IPS-20b (cell line): ENCODE measurements at regions not wholly inside any gene's neighbourhood (a gene's known extent, or its start where the extent isn't known, plus 50 kb on each side); places are given as distances from the start of the nearest gene placed in this dataset.

Experiments used
- H3K27ac ChIP-seq: one replicate; pipeline ENCODE4 v1.5.1; 2013; ENCODE audit warnings: low read length
- H3K27me3 ChIP-seq: 2 replicates; pipeline ENCODE4 v1.6.1; 2013; ENCODE audit warnings: mild to moderate bottlenecking, low read length, inconsistent platforms; ENCODE audit not compliant: insufficient read depth
- H3K36me3 ChIP-seq: 2 replicates; pipeline ENCODE4 v1.6.1; 2013; ENCODE audit warnings: low read depth, mild to moderate bottlenecking, inconsistent platforms, low read length, moderate library complexity; ENCODE audit not compliant: insufficient read depth
- H3K4me1 ChIP-seq: 2 replicates; pipeline ENCODE4 v1.6.1; 2013; ENCODE audit warnings: mild to moderate bottlenecking, control low read depth, inconsistent platforms, low read length, moderate library complexity; ENCODE audit not compliant: insufficient read depth
- H3K4me3 ChIP-seq: 2 replicates; pipeline ENCODE4 v1.5.1; 2013; ENCODE audit warnings: mild to moderate bottlenecking, low read length, inconsistent platforms
- H3K9ac ChIP-seq: 2 replicates; pipeline ENCODE4 v1.6.1; 2013; ENCODE audit warnings: low read depth, mild to moderate bottlenecking, inconsistent platforms, low read length, moderate library complexity
- H3K9me3 ChIP-seq: 2 replicates; pipeline ENCODE4 v1.6.1; 2013; ENCODE audit warnings: mild to moderate bottlenecking, low read depth, low read length, inconsistent platforms; ENCODE audit not compliant: insufficient read depth

DNA sequence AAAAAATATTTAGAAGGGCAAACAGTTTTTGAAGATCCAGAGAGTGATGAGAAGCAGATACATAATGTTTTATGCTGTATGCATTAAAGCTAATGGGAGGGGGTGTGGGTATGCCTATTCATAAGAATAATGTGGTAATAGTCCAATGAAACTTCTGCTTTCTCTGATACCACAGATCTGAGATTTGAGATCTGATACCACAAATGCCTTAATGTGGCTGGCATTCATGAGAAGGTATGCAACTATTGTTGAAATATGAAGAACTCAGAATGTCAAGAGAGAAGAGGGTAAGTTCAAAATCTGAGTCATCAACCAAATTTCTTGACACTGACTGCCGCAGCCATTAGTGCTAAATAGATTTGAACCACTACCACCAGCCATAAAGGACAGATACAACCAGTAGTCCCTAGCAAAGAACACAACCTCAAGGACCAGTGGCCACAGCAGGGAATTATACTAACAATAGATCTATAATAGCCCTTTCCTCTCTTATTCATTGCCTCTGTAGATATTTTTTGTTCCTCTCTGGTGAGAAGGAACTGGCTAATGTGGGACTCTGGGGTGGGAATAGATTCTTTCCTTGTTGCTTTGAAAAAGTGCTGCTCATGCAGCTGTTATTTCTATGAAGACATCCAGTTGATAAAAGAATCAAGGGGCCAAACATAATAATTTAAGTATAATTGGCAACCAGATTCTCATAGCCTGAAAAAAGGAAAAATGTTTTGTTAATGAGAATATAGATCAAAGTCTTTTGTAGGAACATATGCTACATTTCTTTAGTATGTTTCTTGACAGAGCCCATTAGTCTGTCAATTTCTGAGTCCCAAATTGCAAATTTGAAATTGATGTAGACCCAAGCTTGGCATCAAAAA, 256.5 kb upstream of the ZNF608 start:
- peaks cover 48% of the 10 kb centered on the region for H3K4me1 ChIP-seq

DNA sequence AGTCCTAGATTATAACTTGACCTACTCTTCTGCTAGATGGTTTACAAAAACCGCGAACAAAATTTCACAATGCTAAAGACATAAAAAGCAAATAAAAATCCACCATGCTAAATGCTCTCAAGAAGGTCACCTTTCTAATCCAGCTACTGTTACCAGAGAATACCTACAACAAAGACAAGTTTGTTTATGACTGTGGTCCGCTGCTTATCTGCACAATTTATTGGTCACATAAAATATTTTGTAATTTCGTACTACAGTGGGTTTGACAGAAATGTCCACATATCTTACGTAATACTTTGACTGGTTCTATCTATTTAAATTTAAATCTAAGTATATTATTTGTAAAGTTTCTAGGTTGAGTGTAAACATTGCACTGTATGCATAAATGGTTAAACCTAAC, 257.6 kb upstream of the ZNF608 start:
- Histone ChIP-seq H3K36me3 (no peaks in the 10 kb centered on the region), H3K4me1 (peaks cover 48% of the 10 kb centered on the region), H3K27ac (no peak overlapping the region), H3K4me3 (no peak overlapping the region), H3K27me3 (no peaks in the 10 kb centered on the region), H3K9ac (no peak overlapping the region; the same call in 1 of the 2 replicates), H3K9me3 (no peaks in the 10 kb centered on the region)

More for the DNA sequence above, 256.5 kb upstream of the ZNF608 start:
- Histone ChIP-seq H3K36me3 (no peaks in the 10 kb centered on the region), H3K27me3 (no peaks in the 10 kb centered on the region), H3K9me3 (no peaks in the 10 kb centered on the region), H3K4me3 (peak overlapping the region; percentile 9; the same call in 1 of the 2 replicates), H3K9ac (no peak overlapping the region), H3K27ac (no peak overlapping the region)

DNA sequence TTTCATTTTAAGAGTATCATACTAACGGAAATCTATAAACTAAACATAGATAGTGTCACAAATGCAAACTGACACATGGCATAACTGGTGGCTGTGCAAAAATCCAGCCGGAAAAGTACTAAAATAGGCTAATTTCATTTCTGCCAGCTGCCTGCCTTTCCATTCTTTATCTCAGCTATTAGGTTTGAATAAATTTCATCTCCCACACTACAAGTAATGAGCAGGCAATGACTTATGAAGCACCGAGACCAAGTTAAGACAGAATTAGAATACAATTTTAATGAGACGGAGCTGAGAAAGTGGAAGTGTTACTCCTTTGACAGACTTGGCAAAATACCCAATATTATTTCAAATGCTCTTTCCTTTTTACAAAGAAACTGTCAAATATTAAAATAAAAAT, 258.8 kb upstream of the ZNF608 start:
- Histone ChIP-seq H3K4me3 (no peak overlapping the region), H3K27me3 (no peaks in the 10 kb centered on the region), H3K36me3 (no peaks in the 10 kb centered on the region), H3K9me3 (no peaks in the 10 kb centered on the region), H3K4me1 (peaks cover 50% of the 10 kb centered on the region), H3K27ac (no peak overlapping the region), H3K9ac (no peak overlapping the region; the same call in 1 of the 2 replicates)

DNA sequence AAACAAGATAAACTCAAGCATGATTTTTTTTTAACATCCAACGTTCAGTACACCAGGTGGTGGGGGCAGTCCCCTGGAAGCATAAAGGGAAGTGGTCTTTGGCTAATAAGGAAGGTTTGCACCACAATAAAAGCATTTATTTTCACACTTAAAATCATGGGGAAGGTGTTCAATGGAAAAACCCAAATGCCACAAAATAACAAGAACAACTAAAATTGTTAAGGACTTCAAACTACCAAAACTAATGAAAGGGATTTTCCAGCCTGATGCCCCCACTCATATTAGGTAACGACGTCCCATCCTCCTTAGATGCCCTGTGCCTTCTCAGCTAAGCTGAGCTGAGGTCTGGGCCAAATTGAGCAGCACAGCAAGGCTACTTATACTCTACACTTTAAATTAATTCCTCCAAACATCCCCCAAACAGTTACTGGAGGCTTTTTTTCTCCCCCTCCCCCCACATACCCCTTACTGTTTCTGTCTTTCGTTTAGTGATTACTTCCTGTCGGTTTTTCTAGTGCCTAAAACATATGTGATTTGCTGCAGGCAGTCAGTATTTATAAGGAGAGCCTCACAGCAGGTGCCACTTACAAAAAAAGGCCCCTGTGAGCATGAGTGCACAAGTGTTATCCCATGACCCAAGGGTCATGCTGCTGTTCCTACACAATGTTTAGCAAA, 259.7 kb upstream of the ZNF608 start:
- H3K9ac ChIP-seq, result peak overlapping the region; percentile 47; the same call in 1 of the 2 replicates
- H3K4me3 ChIP-seq, result no peak overlapping the region
- H3K36me3 ChIP-seq, result no peaks in the 10 kb centered on the region
- peaks cover 56% of the 10 kb centered on the region for H3K4me1 ChIP-seq
- peak overlapping the region; percentile 38 for H3K27ac ChIP-seq
- H3K9me3 ChIP-seq, result no peaks in the 10 kb centered on the region
- no peaks in the 10 kb centered on the region for H3K27me3 ChIP-seq

DNA sequence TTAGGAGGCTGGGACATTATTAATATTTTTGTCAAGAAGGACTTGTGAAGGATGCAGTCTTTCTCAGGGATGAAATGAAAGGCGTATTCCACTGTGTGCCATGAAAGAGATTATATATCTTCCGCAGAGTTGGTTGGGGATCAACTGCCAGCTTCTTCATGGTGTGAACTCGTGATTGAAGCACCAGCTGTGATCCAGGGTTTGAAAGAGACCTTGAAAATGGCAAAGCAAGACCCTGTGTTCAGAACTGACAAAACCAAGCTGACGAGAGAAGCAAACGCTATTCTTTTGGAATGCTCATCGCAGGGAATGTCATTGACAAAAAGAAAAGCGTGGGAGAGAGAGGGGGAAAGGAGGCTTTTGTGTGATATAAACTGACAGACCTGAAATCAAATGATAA, 263.9 kb upstream of the ZNF608 start:
- Histone ChIP-seq H3K9ac (no peak overlapping the region), H3K27me3 (no peaks in the 10 kb centered on the region), H3K9me3 (no peaks in the 10 kb centered on the region), H3K36me3 (no peaks in the 10 kb centered on the region), H3K4me3 (no peak overlapping the region), H3K4me1 (peaks cover 22% of the 10 kb centered on the region; the same call in 1 of the 2 replicates), H3K27ac (no peak overlapping the region)

DNA sequence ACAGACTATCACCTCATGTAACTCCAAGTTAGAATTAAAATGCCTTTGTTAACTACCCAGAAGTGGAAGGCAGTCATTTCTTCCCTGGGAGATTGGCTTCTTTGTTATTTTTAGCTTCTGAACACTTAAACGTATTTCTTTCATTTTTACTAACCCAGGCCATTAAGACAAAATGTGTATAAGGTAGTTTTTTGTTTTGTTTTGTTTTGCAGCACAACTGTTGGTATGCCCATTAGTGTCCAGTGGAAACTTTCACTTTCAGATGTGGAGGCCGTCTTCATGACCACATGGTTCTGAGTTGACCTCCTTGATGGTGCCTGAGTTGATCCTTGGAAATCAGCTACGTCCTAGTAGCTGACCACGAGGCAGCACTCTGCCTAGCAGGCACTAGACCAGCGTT, 264.6 kb upstream of the ZNF608 start:
- Histone ChIP-seq H3K4me1 (peaks cover 17% of the 10 kb centered on the region; the same call in 1 of the 2 replicates), H3K27ac (no peak overlapping the region), H3K27me3 (no peaks in the 10 kb centered on the region), H3K36me3 (no peaks in the 10 kb centered on the region), H3K9ac (no peak overlapping the region), H3K4me3 (no peak overlapping the region), H3K9me3 (no peaks in the 10 kb centered on the region)

DNA sequence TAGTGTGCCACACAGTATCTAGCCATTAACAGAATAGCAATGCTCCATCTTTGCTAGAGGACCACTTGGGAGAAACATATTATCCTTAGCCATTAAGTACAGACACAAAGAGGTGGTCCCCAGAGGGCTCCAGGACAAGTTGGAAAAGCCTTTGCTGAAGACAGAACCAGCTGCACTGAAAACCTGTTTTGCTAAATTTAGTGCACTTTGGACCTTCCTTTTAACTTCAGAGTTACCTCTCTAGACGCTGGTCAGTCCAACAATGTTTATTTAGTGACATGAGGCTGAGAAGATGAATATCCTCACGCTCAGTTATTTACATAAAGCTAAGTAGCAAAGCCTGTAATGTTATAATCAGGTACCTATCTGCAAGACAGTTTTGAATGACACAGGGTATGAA, 265.0 kb upstream of the ZNF608 start:
- H3K9me3 ChIP-seq, result no peaks in the 10 kb centered on the region
- no peak overlapping the region for H3K4me3 ChIP-seq
- H3K36me3 ChIP-seq, result no peaks in the 10 kb centered on the region
- H3K4me1 ChIP-seq, result peaks cover 13% of the 10 kb centered on the region; the same call in 1 of the 2 replicates
- H3K9ac ChIP-seq, result no peak overlapping the region
- H3K27me3 ChIP-seq, result no peaks in the 10 kb centered on the region
- no peak overlapping the region for H3K27ac ChIP-seq

DNA sequence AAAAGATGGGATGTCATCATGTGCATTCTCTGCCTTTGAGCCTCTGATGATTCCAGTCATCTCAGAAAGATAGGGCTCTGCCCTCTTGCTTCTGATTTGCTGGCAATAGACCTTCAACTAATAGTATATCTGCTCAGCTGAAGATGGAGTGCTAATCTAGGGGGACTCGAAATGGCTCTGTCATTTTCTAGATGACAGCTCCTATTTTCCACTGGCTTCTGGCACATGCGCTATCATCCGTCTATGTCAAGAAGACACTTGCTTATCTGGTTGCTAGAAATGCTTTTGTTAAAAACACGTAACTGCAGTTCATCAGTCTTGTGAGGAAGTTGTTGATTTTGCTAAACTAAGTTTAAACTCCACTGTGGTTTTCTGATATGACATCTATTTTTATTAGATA, 265.5 kb upstream of the ZNF608 start:
- Histone ChIP-seq H3K9ac (no peak overlapping the region), H3K4me3 (no peak overlapping the region), H3K36me3 (no peaks in the 10 kb centered on the region), H3K9me3 (no peaks in the 10 kb centered on the region), H3K27me3 (no peaks in the 10 kb centered on the region), H3K4me1 (peaks cover 10% of the 10 kb centered on the region; the same call in 1 of the 2 replicates), H3K27ac (no peak overlapping the region)

DNA sequence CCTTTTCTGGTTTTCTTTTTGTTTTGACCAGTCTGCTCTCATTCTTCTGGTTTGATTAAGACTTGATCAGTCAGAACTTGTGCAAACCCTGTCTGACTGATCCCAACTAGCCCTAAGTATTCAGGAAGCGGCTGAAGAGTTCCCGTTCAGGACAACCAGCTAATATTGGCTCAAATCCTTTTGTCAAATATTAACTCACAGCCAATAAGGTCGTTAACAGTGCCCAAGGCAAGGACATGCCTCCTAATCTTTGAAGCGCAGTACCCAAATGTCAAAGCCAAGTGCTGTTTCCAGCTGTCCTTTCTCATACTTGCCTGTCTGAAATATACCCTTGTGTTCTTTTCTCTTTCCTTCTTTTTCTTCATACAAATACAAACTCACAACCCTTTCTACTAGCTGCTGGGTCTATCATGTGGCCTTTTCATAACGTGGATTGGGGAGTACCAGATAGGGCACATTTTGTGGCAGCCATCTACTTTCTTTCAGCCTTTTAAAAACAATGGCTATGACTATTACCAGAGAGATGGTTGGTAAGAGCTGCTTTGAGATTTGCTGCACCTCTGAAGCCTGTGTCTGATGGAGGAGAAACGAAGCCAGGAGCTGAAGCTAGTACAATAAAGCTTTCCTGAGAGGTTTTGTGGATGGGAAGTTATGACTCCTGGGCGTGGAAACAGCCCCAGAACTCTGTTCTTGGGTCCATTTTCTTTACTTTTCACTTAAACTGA, 266.4 kb upstream of the ZNF608 start:
- H3K27me3 ChIP-seq, result no peaks in the 10 kb centered on the region
- H3K9ac ChIP-seq, result no peak overlapping the region
- no peaks in the 10 kb centered on the region for H3K9me3 ChIP-seq
- no peak overlapping the region for H3K4me3 ChIP-seq
- H3K36me3 ChIP-seq, result no peaks in the 10 kb centered on the region
- H3K27ac ChIP-seq, result no peak overlapping the region
- peaks cover 10% of the 10 kb centered on the region; the same call in 1 of the 2 replicates for H3K4me1 ChIP-seq

DNA sequence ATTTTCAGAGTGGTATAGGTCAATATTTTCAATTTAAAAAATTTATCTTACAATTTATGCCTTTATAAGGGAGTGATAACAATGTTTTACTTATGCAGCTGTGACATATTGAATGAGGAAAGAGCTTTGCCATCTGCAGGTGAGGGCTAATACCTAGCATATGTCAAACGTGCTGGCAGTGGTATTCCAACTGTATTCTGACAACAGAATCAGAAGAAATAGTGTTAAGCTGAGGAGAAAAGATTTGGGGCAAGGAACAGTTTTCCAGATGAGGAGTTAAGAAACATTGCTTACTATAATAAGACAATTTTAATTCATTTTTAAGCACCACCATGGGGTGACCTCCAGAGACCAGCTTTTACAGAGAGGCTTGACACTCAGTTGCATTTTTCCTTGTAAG, 267.8 kb upstream of the ZNF608 start:
- Histone ChIP-seq H3K4me1 (peaks cover 10% of the 10 kb centered on the region; the same call in 1 of the 2 replicates), H3K4me3 (no peak overlapping the region), H3K27ac (no peak overlapping the region)

DNA sequence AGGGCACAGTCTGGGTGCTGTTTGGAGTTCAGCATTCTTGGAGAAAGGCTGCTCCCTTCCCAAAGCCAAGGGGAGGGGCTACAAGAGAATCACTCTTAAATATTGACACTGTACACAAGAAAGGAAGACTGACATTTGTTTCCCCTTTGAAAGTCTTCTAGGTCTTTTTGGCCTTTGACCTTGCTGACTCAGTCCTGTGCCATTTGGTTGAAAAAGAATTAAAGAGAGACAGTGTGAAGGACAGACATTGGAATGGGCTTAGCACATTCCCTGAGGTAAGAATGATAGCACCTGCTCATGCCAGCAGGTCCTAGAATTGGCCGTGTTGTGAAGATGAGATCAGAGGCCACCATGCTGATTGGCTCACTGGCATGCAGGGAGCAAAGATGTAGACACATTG, 271.4 kb upstream of the ZNF608 start:
- no peaks in the 10 kb centered on the region for H3K9me3 ChIP-seq
- no peak overlapping the region for H3K9ac ChIP-seq
- no peak overlapping the region for H3K4me3 ChIP-seq
- 0 out of 2 replicates have a peak, but pooled peaks cover 2% of the 10 kb centered on the region for H3K4me1 ChIP-seq
- no peaks in the 10 kb centered on the region for H3K36me3 ChIP-seq
- H3K27me3 ChIP-seq, result no peaks in the 10 kb centered on the region
- no peak overlapping the region for H3K27ac ChIP-seq

More for the DNA sequence above, 267.8 kb upstream of the ZNF608 start:
- no peaks in the 10 kb centered on the region for H3K36me3 ChIP-seq
- no peak overlapping the region for H3K9ac ChIP-seq
- no peaks in the 10 kb centered on the region for H3K27me3 ChIP-seq
- H3K9me3 ChIP-seq, result no peaks in the 10 kb centered on the region
